ENCODE measurements at regions not wholly inside any gene's neighbourhood (a gene's known extent, or its start where the extent isn't known, plus 50 kb on each side); places are given as distances from the start of the nearest gene placed in this dataset.
"Not testable (repeated sequence)": the region's sequence is repeated elsewhere in the genome, so short reads cannot be mapped to it uniquely, and the experiment has no call there.

DNA sequence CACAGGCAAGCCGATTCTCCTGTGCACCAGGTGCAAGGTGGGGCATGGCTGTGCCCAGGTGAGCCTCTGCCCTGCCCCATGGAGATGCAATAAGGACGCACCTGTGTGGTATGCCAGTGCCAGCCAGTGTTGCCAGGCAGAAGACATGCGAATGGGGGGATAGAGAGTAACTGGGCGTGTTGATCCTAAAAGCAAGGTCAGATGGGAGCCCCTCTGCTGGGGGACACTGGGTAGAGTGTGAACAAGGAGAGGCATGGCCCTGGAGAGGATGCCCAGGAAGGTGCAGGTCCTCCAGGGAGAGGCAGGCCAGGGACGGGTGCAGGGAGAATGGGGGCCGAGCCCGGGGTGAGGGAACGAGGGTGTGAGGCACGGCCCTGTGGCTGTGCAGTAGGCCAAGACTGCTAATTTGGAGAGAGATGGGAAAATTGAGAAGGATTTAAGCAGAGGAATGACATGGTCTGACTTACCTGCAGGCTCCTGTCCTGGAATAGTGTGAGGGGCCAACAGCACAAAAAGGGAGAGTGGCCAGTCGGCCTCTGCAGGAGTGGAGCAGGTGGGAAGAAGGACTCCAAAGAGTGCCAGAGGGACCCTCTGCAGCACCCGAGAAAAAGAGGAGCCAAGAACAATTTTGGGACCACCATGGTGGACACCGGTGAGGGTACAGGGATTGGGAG, 690.4 kb upstream of the HS6ST1 start:
- DNase-seq (ENCODE audit: low read depth), result no peak

DNA sequence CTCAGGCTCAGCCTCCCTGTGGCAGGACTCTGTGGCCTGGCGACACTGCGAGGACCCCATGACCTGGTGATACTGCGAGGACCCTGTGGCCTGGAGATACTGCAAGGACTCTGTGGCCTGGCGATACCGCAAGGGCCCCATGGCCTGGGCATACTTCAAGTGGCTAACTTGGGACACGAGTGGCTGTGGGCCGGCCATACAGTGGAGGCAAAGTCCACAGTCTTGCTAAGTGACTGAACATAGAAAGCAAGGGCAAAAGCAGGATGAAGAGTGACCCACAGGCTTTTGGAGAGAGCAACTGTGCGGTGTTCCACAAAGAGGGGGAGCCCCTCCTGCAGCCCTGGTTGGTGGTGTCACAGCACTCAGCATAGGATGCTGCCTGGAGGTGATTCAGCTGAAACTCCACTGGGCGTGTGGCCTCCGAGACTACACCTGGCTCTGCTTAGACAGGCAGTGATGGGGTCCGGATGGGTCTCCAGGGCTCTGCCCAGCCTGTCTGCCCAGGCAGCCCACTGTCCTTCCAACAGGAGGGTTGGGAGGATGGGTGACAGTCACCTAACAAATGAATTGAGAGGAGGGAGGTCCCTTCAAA, 691.0 kb upstream of the HS6ST1 start:
- no peak for DNase-seq (ENCODE audit: low read depth)

DNA sequence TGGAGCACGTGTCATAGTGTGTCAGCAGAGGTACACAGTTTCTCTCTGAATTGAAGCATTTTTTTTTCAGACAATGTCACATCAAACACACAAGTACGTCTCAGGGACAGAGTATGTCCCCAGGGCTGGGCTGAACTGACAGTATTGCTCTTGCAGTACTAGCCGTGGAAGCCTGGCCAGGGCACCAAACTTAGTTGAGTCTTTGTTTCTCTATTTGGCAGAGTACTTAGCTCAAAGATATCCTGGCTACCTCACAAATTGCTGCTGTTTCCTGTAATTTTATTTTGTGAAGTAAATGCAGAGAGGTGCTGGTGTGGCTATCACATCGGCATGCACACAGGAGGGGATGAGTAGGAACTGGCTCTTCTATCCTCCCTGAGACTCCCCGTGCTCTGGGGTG, 691.6 kb upstream of the HS6ST1 start:
- DNase-seq (ENCODE audit: low read depth), result no peak

DNA sequence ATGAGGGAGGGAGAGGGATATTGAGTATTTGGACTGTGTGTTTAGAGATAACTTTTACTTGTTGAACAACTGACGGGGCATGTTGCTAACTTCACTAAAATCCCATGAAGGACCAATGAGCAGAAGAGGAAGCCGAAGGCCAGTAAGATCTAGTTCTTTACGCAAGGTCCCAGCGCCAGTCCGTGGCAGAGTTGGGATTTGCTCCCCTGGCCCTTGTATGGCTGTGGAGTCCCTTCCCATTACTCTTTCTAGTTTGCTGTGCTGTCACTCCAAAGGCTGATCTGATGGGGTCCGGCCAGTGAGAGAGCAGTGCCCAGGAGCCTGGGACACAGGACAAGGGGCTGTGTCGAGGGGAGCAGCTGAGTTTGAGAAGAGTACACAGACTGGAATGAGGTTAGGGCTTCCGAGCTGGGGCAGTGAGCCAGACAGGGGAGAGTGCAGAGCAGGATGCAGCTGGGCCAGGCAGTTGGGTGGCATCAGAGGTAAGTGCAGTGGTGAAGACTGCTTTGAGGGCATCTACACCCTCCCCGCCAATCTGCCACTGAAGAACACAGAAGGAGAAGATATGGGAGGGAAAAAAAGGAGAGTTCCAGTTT, 692.9 kb upstream of the HS6ST1 start:
- no peak for DNase-seq (ENCODE audit: low read depth)

DNA sequence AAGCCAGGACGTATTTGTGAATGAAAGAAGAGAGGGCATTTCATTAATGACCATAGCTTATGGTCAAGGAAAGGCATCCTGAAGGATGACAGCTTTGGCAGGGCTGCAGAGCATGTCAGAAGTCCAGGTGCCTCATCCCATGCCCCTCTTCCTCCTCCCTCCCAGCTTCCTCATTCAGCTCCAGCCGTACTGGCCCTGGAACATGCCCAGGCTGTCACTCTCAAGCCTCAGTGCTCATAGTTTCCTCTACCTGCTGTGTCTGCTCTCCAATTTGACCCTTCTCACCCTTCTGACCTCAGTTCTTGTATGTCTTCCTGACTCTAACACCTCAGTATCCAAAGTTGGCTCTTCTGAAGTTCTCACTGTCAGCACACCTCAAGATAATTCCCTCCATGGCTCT, 695.8 kb upstream of the HS6ST1 start:
- DNase-seq (ENCODE audit: low read depth), result no peak

DNA sequence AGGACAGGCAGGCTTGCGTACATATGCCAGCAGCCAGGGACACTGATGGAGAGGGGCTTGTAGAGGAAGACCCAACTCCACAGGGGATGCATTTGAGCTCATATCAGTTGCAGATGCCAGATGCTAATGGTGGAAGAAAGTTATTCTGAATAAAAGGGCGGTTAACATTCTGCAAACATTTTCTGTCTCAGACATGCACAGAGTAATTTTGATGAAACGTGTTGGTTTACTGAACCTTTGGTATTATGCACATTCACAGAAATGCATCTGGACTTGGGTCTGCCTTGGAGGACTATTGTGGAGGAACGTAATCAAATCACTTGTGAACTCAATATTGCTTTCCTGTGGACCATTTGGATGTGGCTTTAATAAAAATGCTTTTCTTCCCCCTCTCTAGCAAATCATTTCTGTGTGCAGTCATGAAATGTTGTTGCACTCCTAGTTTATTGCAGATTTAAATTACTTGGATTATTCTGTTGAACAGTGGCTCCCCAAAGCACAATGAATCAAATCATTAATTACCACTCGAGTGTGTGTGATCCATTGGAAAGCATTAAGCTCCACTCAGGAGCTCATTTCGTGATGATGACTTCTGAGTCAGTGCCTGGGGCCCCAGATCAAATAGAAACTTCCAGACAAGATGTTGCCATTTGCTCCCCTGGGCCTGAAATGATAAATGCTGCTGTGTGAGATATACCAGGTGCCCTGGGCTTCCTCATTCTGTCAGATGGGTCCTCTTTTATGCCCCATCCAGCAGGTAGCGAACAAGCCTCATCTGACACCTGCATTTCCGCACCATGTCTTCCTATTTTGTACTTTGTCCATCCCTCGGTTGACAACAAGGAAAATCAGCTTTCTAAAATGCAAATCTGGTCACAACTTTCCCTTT, 697.0 kb upstream of the HS6ST1 start:
- no peak for DNase-seq (ENCODE audit: low read depth)

DNA sequence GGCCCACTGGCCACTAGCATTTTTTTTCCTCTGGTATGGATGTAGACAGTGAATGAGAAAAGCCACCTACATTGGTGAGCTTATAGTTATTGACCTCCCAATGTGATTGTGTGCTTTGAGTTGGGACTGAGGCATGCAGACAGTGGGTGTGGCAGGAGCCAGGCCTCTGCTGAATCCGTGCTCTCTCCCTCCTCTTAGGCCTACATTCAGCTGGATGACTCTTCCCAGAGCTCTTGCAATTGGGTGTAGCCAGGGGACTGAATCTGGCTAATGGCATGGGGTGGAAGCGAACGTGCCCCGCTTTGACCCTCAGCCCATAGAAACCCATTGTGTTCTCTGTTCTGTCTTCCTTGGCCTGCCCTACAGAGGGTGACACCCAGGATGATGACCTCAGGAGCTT, 698.3 kb upstream of the HS6ST1 start:
- DNase-seq (ENCODE audit: low read depth), result no peak

DNA sequence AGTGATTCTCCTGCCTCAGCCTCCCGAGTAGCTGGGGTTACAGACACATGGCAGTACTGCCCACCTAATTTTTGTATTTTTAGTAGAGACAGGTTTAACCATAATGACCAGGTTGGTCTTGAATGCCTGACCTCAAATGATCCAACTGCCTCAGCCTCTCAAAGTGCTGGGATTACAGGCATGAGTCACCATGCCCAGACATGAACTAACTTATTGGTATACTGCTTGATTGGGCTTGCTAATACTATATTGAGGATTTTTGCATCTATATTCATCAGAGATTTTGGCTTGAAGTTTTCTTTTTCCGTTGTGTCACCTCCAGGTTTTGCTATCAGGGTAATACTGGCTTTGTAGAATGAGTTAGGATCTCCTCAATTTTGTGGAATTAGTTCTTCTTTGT, 706.1 kb upstream of the HS6ST1 start:
- DNase-seq (ENCODE audit: low read depth), result no peak

DNA sequence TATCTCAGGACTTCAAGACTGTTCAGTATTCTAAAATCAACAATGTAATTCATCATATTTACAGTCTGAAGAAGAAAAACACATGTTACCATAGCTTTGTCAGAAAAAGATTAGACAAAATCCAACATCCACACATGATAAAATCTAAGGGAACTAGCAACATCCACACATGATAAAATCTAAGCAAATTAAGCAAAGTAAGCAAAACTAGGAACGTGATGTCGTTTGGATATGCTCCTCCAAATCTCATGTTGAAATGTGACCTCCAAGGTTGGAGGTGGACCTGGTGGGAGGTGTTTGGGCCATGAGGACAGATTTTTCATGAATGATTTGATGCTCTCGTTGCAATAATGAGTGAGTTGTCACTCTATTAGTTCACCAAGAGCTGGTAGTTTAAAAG, 717.3 kb upstream of the HS6ST1 start:
- no peak for DNase-seq (ENCODE audit: low read depth)

DNA sequence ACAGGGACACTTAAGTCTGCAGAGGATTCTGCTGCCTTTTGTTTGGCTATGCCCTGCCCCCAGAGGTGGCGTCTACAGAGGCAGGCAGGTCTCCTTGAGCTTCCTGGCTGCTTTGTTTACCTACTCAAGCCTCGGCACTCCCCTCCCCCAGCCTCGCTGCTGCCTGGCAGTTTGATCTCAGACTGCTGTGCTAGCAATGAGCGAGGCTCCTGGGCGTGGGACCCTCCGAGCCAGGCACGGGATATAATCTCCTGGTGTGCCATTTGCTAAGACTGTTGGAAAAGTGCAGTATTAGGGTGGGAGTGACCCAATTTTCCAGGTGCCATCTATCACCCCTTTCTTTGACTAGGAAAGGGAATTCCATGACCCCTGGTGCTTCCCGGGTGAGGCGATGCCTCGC, 725.0 kb upstream of the HS6ST1 start:
- not testable (repeated sequence) for DNase-seq (ENCODE audit: low read depth)

DNA sequence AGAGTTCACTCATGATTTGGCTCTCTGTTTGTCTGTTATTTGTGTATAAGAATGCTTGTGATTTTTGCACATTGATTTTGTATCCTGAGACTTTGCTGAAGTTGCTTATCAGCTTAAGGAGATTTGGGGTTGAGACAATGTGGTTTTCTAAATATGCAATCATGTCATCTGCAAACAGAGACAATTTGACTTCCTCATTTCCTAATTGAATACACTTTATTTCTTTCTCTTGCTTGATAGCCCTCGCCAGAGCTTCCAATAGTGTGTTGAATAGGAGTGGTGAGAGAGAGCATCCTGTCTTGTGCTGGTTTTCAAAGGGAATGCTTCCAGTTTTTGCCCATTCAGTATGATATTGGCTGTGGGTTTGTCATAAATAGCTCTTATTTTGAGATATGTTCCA, 727.8 kb upstream of the HS6ST1 start:
- not testable (repeated sequence) for DNase-seq (ENCODE audit: low read depth)

DNA sequence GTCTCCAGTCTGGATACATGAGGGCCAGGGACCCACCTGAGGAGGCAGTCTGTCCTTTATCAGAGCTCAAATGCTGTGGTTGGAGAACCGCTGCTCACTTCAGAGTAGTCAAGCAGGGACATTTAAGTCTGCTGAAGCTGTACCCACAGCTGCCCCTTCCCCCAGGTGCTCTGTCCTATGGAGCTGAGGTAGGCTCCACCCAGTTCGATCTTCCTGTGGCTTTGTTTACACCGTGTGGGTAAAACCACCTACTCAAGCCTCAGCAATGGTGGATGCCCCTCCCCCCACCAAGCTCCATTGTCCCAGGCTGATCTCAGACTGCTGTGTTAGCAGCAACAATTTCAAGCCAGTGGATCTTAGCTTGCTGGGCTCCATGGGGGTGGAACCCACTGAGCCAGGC, 731.4 kb upstream of the HS6ST1 start:
- DNase-seq (ENCODE audit: low read depth), result no peak

DNA sequence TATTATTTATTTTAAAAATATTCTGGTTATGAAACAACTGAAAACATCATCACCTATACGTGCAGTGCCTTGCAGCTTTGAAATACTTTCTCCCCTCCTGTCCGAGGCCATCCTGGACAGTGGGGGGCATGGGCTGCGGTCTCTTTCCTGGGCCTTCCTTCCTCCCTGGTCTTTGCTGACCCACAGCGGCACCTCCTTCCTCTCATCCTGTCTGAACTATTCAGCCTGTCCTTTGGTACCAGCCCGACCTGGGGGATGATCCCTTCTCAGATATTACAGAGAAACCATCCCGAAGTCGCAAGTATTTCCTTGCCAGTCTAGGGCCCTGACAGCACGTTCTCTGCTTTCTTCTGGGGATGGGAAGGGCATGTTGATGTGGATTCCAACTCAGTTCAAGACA, 736.6 kb upstream of the HS6ST1 start:
- no peak for DNase-seq (ENCODE audit: low read depth)

DNA sequence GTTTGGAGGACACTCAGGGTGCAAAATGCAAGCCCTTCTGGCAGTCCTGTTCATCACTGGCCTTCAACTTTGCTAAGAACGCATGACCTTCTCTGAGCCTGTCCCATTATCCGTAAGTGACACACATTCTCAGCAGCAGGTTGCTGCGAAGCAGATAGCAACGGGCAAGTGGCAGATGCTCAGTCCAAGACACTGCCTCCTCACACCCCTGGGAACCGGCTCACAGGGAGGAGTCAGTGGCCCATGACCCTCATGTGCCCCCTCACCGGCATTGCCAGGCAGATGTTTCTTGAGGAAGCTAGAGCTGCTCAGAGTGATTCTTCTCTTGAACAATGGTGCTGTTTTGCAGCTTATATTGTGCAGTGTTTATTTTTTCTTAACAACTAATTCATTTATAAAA, 737.2 kb upstream of the HS6ST1 start:
- no peak for DNase-seq (ENCODE audit: low read depth)

DNA sequence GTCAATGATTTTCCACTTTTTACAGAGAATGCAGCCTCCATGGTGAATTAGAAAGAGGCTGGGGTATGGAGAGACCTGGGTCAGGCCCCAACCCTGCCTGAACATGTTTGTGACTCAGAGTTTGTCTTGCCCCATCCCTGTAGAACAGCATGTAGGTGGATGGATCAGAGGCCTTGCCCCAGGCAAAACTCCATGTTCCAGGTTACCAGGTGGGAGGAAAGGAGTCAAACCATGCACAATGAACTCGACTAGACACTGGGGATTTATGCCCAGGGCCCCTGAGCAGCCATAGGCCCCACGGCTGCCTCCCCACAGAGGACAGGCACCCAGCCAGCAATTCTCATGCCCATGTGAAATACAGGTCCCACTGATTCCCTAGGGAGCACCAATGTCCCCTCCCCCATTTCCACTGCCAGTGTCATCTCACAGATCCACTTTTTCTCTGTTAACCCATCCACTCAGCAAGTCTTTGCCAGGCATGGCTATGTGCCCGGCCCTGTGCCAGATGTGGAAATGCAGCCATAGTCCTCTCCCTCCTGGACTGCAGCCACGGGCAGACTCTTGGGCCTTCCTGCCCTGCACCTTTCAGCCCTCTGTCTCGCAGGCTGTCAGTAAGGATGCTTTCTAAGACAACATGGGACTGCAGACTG, 737.8 kb upstream of the HS6ST1 start:
- no peak for DNase-seq (ENCODE audit: low read depth)

DNA sequence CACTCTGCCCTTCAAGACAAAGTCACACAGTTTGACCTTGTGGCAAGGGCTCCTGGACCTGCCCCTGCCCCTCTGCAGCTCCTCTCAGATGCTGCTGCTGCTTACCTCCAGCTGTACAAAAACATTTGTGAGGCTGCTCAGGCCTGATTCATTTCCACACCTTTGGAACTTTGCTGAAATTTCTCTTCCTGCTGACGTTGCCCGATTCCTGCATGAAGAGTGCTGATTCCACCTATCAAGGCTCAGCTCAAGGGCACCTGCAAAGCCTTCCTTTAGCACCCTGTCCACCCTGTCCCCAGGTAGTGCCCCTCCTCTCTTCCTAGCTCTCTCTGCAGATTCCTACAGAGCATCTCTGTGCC, 738.3 kb upstream of the HS6ST1 start:
- DNase-seq (ENCODE audit: low read depth), result no peak

DNA sequence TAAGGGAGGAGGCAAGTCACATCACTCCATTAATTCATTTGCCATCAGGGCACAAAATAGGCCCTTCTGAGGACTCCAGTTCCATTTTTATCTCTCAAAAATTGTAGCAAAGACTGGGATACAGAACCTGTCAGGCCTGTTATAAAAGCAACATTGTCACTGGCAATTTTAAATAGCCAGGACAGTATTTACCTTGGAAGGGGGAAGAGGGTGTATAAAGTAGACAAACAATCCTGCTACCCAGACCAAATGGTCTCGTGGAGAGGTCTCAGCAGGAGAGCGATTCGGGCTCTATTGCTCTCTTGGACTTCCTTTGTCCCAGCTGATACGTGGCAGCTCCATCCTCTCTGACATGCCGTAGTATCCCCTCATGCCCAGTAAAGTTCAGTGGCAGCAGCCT, 740.3 kb upstream of the HS6ST1 start:
- no peak for DNase-seq (ENCODE audit: low read depth)

DNA sequence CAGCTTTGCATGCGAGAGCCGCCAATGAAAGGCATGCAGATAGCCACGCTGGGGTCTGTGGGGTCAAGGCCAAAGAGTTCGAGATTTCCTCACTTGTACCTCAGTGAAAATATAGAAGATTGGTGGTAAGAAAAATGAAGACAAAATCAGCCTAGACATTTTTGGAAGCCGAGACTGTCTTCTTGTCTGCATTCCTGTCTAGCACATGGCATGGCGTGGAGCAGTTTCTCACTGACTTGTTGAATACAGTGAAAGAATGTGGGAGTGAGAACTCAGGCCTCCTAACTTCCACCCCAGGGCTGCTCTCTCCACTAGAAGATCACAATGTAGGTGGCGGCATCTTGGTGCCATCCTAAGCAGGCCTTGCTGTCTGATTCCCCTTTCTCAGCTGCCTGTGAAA, 740.8 kb upstream of the HS6ST1 start:
- DNase-seq (ENCODE audit: low read depth), result no peak

DNA sequence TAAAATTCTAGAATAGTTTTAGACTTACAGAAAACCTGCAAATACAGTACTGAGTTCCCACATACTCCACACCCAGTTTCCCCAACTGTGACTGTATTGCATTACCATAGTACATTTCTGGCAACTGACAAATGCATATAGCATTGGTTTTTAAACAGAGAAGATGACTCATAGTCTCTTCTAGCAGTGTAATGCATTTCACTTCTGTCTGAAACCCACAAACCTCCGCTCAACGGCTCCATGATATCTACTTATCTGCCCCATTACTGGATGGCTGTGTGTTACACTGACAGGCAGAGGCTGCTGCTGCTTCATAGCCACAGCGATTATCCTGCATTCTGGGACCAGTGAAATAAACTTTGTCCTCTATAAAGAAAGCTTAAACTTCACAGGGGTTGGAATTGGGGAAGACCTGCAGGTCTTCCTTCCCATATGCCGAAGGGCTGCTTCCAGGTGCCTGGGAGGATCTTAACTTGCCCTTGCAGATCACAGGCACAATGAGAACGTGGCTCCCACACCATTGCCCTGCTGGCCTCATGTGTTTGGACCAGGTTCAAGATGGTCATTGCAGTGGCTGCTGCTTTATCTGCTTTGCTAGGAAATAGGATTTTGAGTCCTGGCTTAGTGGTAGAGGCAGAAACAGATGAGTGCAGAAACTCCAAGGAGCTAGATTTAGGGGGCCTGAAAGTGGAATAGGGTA, 742.6 kb upstream of the HS6ST1 start:
- no peak for DNase-seq (ENCODE audit: low read depth)

DNA sequence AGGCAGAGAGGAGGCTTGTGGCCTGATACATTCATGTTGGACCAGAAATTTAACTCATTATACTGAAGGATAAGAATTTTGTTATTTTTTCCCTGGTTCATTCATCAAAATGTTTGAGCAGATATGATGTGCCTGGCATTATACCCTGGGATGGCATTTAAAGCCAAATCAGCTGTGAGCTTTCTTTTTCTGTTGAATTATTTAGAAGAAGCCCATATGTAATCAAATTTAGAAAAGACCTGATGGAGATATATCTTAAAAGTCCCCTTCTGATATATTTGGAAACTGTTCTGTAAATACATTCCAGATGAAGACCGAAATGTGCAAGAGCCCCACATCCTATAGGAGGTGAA, 743.1 kb upstream of the HS6ST1 start:
- no peak for DNase-seq (ENCODE audit: low read depth)

DNA sequence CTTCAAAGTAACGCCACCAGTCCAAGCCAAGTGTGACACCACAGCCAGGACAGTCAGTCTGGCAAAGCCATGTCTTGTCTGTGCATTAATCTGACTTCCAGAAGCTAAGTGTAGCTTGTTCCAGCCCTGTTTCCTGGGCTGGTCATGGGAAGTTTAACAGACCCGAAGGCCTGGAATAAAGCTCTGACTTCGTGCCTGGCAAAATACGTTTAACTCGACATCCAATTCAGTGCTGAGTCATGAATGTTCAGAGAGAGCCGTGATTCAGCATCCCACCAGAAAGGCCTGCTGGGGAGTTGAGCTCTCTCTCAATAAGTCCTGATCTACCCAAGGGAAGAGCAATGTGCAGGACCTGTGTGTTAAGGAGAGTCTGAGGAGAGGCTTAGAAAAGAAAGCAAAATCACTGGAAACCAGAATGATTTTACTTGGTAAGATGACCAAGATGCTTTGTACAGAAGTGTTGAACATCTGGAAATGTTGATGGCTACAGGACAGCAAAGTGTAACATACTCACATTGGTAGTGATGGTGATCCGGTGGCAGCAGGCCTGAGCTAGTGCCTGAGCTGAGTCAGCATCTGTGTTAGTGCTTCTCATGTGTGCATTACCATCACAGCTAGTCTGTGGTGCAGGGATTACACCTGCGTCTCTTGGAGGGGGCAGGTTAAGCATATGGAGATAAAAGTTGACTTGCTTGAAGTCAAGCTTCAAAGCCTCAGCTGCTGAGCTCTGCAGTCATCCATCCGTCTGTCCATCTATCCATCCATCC, 743.7 kb upstream of the HS6ST1 start:
- DNase-seq (ENCODE audit: low read depth), result no peak

Measured in non-pigmented ciliary epithelial cell (primary cell).